ENCODE measurements at regions not wholly inside any gene's neighbourhood (a gene's known extent, or its start where the extent isn't known, plus 50 kb on each side); places are given as distances from the start of the nearest gene placed in this dataset.
"Not testable (repeated sequence)": the region's sequence is repeated elsewhere in the genome, so short reads cannot be mapped to it uniquely, and the experiment has no call there.

- DNase-seq: no peak
Observed at GRCh38 chr17:71176928-71177443, 943.8 kb upstream of the SOX9 start.

GRCh38 chr17:71180801-71181385, 939.9 kb upstream of the SOX9 start:
- DNase-seq: peak; percentile 32

GRCh38 chr17:71183066-71183660, 937.7 kb upstream of the SOX9 start:
- no peak for DNase-seq

GRCh38 chr17:71184716-71185115, 936.1 kb upstream of the SOX9 start:
- DNase-seq: no peak

- DNase-seq: no peak
Observed at GRCh38 chr17:71187145-71187878, 933.5 kb upstream of the SOX9 start.

- no peak for DNase-seq
Observed at GRCh38 chr17:71188811-71189492, 931.9 kb upstream of the SOX9 start.

- DNase-seq: no peak
Observed at GRCh38 chr17:71189493-71189831, 931.4 kb upstream of the SOX9 start.

GRCh38 chr17:71192039-71192555, 928.7 kb upstream of the SOX9 start:
- DNase-seq: no peak

GRCh38 chr17:71192848-71193247, 928.0 kb upstream of the SOX9 start:
- DNase-seq: no peak

- DNase-seq: no peak
Observed at GRCh38 chr17:71200597-71200996, 920.2 kb upstream of the SOX9 start.

GRCh38 chr17:71201639-71202038, 919.2 kb upstream of the SOX9 start:
- DNase-seq: no peak

- DNase-seq: no peak
Observed at GRCh38 chr17:71202449-71202848, 918.4 kb upstream of the SOX9 start.

- DNase-seq: no peak
Observed at GRCh38 chr17:71203953-71204352, 916.9 kb upstream of the SOX9 start.

- DNase-seq: not testable (repeated sequence)
Observed at GRCh38 chr17:71205951-71206350, 914.9 kb upstream of the SOX9 start.

GRCh38 chr17:71208111-71208704, 912.6 kb upstream of the SOX9 start:
- DNase-seq: no peak

- DNase-seq: no peak
Observed at GRCh38 chr17:71213936-71214335, 906.9 kb upstream of the SOX9 start.

- no peak for DNase-seq
Observed at GRCh38 chr17:71217769-71218168, 903.1 kb upstream of the SOX9 start.

- DNase-seq: peak; percentile 50
Observed at GRCh38 chr17:71224824-71225575, 895.8 kb upstream of the SOX9 start.

- DNase-seq: no peak
Observed at GRCh38 chr17:71227841-71228240, 893.0 kb upstream of the SOX9 start.

- no peak for DNase-seq
Observed at GRCh38 chr17:71229070-71229469, 891.8 kb upstream of the SOX9 start.

GRCh38 chr17:71232801-71233559, 887.8 kb upstream of the SOX9 start:
- no peak for DNase-seq

GRCh38 chr17:71234349-71234748, 886.5 kb upstream of the SOX9 start:
- no peak for DNase-seq

Measured in NCI-H2227 treated with DMSO at 0.1 percent for 48 hours (cell line).